AG04450 (cell line): ENCODE measurements at regions not wholly inside any gene's neighbourhood (a gene's known extent, or its start where the extent isn't known, plus 50 kb on each side); places are given as distances from the start of the nearest gene placed in this dataset.
"Not testable (repeated sequence)": the region's sequence is repeated elsewhere in the genome, so short reads cannot be mapped to it uniquely, and the experiment has no call there.

Experiments
- CTCF ChIA-PET: fragments of 300-600, 350-600 bp; formaldehyde crosslinking; extraction: SDS; loops from one replicate; lab custom pipeline; 2022; ENCODE audit warnings: antibody characterized with exemption, inconsistent platforms; lab: Charles Lee
- POLR2A ChIA-PET: fragments of 350-600 bp; formaldehyde crosslinking; extraction: SDS; loops from one replicate; lab custom pipeline; 2021; ENCODE audit warnings: antibody characterized with exemption, inconsistent platforms; lab: Yijun Ruan, JAX
- DNase-seq: peaks from one replicate; pipeline ENCODE4 v3.0.0-alpha.2; 2011; ENCODE audit warnings: low read depth, low spot score
- H3K27ac ChIP-seq: one replicate; pipeline ENCODE4 v1.5.1; 2012; ENCODE audit warnings: low read depth, low read length, control low read depth
- H3K27me3 ChIP-seq: one replicate; pipeline ENCODE4 v1.6.0; 2012; ENCODE audit warnings: low read length; ENCODE audit not compliant: control insufficient read depth, insufficient read depth
- H3K4me3 ChIP-seq: 2 replicates; pipeline ENCODE4 v1.5.1; 2011; ENCODE audit warnings: mild to moderate bottlenecking, low read depth, low read length, control low read depth
- H3K9me3 ChIP-seq: 2 replicates; pipeline ENCODE4 v1.5.1; 2012; ENCODE audit warnings: low read length; ENCODE audit not compliant: control insufficient read depth, insufficient read depth
- CTCF ChIP-seq: IDR thresholded peaks from 2 replicates; pipeline ENCODE4 v1.5.1; 2011; ENCODE audit warnings: low read depth, low read length, control low read depth, inconsistent platforms

DNA sequence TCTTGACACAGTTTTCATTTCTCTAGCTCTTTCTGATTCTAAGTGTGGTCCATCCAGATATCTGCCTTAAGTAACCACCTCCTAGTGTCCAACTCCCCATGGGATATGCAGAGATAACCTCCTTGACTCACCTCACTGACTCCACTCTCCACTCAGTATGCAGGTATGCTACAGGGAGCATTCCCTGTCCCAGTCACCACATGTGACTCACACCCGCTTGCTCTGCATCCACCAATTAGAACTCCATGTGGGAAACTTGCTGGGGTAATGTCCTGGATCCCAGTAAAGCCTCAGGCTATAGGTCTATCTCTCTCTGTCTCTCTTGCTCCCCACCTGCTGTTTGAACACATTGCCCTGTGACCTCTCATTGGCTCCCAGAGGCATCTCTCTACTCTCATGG is 563.9 kb downstream of the HTR1A start:
- Histone ChIP-seq H3K4me3 (no peak overlapping the region), H3K27me3 (no peaks in the 10 kb centered on the region), H3K9me3 (no peaks in the 10 kb centered on the region), H3K27ac (no peak overlapping the region)
- ChIA-PET POLR2A (no interaction called here), CTCF (no interaction called here)
- DNase-seq, result no peak
- no peak for TF ChIP-seq CTCF

DNA sequence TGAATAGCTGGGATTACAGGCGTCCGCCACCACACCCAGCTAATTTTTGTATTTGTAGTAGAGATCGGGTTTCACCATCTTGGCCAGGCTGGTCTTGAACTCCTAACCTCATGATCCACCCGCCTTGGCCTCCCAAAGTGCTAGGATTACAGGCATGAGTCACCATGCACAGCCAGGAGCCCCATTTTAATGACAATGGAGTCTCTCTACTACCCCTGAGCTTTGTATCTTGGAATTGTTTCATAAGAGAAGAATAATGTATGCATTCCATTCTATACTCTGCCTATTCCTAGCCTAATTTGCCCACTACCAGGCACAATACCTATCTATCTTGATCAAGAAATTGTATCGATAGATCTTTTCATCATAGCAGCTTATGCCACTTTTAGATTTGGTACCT is 574.1 kb downstream of the HTR1A start:
- H3K27me3 ChIP-seq, DNase-seq, CTCF ChIA-PET, H3K4me3 ChIP-seq, POLR2A ChIA-PET, H3K27ac ChIP-seq, H3K9me3 ChIP-seq: not testable (repeated sequence)

DNA sequence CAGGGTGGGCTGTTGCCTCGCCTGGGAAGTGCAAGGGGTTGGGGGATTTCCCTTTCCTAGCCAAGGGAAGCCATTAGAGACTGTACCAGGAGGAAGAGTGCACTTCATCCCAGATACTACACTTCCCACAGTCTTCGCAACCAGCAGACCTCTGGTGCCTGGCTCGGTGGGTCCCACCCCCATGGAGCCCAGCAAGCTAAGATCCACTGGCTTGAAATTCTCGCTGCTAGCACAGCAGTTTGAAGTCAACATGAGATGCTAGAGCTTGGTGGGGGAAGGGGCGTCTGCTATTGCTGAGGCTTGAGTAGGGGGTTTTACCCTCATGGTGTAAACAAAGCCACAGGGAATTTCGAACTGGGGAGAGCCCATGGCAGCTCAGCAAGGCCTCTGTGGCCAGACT is 586.4 kb downstream of the HTR1A start:
- no peak for TF ChIP-seq CTCF
- 0 out of 2 replicates have a peak, but pooled peaks cover 2% of the 10 kb centered on the region for H3K9me3 ChIP-seq
- POLR2A ChIA-PET, result no interaction called here
- no peak overlapping the region for H3K27ac ChIP-seq
- H3K27me3 ChIP-seq, result no peaks in the 10 kb centered on the region
- CTCF ChIA-PET, result no interaction called here
- no peak for DNase-seq
- H3K4me3 ChIP-seq, result no peak overlapping the region

- ChIA-PET CTCF (no interaction called here), POLR2A (no interaction called here)
- no peak for DNase-seq
- 0 out of 2 replicates have a peak, but pooled peaks cover 2% of the 10 kb centered on the region for H3K9me3 ChIP-seq
- H3K27me3 ChIP-seq, result no peaks in the 10 kb centered on the region
- no peak overlapping the region for H3K27ac ChIP-seq
- TF ChIP-seq CTCF, result no peak
- no peak overlapping the region for H3K4me3 ChIP-seq
Measured at GRCh38 chr5:63374085-63374484, 588.2 kb downstream of the HTR1A start.

DNA sequence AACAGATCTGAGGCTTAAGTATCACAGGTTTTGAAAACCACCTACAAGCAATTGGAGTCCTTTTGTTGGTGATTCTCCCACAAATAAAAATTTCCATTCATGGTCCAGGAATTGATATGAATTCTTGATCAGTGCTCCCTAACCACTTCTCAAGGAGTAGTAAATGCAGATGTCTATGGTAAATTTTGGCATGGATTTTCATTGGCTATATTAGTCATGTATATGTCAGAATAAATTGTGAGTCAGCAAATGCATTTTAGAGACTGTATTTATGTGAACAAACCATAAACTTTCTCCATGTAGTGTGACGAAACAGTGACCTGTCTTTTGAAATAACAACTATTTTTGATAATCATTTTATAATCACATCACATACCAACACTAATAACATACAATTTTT is 611.1 kb downstream of the HTR1A start:
- no peak for TF ChIP-seq CTCF
- no peak for DNase-seq
- ChIA-PET CTCF (no interaction called here), POLR2A (no interaction called here)
- Histone ChIP-seq H3K9me3 (no peaks in the 10 kb centered on the region; the same call in 1 of the 2 replicates), H3K4me3 (no peak overlapping the region), H3K27me3 (no peaks in the 10 kb centered on the region), H3K27ac (no peak overlapping the region)

GRCh38 chr5:63346451-63346850 is 615.8 kb downstream of the HTR1A start:
- no peak for TF ChIP-seq CTCF
- H3K9me3 ChIP-seq, result no peaks in the 10 kb centered on the region; the same call in 1 of the 2 replicates
- no peak for DNase-seq
- H3K27ac ChIP-seq, result no peak overlapping the region
- H3K4me3 ChIP-seq, result no peak overlapping the region
- POLR2A ChIA-PET, result no interaction called here
- no peaks in the 10 kb centered on the region for H3K27me3 ChIP-seq
- CTCF ChIA-PET, result no interaction called here
